ENCODE measurements at regions not wholly inside any gene's neighbourhood (a gene's known extent, or its start where the extent isn't known, plus 50 kb on each side); places are given as distances from the start of the nearest gene placed in this dataset.

DNA sequence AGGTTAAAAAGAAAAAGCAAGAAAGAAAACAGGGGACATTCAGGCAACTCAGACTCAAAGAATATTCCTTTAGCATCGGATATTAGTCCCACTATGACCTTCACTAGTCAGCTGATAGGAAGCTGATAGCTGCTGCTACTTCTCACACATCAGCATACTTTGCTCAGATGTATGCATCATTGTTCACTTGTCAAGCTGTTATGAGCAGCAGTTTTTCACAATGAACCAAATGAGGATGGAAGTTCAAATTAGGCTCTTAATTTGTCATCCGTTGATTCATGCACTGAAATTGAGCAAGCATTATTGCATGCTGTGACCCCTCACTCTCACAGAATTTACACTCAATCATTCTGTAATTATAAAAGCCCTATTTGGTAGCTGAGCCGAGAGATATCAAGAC lies 257.7 kb downstream of the SNX13 start:
- Histone ChIP-seq H3K27ac (no peak overlapping the region), H3K4me3 (no peak overlapping the region), H3K9me3 (no peaks in the 10 kb centered on the region), H3K27me3 (no peaks in the 10 kb centered on the region), H3K4me1 (peaks cover 3 to 4% of the 10 kb centered on the region in 2 donors), H3K36me3 (no peaks in the 10 kb centered on the region)
- intact Hi-C loops (cut with DNase I; ENCODE audit: low total_unique reads) (no loop called here), in situ Hi-C loops (cut with MboI; ENCODE audit: low sequenced_read_pairs in 4 of 4) (loop anchor here in 2 of 4 donors (25.0 kb wide), 1 partner anchor 655 kb away; no protein-coding TSS in a partner anchor)
- ATAC-seq = no peak
- no peak for DNase-seq
- TF ChIP-seq POLR2A (IDR thresholded peaks at IDR 0.05) = no peak
- TF ChIP-seq, protein P1, sequence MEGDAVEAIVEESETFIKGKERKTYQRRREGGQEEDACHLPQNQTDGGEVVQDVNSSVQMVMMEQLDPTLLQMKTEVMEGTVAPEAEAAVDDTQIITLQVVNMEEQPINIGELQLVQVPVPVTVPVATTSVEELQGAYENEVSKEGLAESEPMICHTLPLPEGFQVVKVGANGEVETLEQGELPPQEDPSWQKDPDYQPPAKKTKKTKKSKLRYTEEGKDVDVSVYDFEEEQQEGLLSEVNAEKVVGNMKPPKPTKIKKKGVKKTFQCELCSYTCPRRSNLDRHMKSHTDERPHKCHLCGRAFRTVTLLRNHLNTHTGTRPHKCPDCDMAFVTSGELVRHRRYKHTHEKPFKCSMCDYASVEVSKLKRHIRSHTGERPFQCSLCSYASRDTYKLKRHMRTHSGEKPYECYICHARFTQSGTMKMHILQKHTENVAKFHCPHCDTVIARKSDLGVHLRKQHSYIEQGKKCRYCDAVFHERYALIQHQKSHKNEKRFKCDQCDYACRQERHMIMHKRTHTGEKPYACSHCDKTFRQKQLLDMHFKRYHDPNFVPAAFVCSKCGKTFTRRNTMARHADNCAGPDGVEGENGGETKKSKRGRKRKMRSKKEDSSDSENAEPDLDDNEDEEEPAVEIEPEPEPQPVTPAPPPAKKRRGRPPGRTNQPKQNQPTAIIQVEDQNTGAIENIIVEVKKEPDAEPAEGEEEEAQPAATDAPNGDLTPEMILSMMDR (IDR thresholded peaks at IDR 0.05 in 4 of 5, conservative IDR thresholded peaks at IDR 0.05 in 1 of 5) = no peak

DNA sequence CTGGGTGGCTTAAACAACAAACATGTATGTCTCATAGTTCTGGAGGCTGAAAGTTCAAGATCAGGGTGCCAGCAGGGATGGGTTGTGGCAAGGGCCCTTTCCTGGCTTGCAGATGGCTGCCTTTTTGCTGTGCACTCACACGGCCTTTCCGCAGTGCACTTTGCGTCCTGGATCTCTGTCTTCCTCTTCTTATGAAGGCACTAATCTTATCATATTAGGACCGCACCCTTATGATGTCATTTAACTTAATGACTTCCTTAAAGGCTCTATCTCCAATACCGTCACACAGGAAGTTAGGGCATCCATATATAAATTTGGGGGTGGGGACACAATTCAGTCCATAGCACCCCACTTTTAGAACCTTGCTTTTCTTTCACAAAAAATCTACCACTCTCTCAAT lies 255.2 kb downstream of the SNX13 start:
- Histone ChIP-seq H3K27me3 (no peaks in the 10 kb centered on the region), H3K27ac (no peak overlapping the region), H3K4me3 (no peak overlapping the region), H3K4me1 (peaks cover 3 to 4% of the 10 kb centered on the region in 2 donors), H3K9me3 (no peaks in the 10 kb centered on the region), H3K36me3 (no peaks in the 10 kb centered on the region)
- DNase-seq (no peak), ATAC-seq (no peak)
- no peak for TF ChIP-seq POLR2A (IDR thresholded peaks at IDR 0.05)
- TF ChIP-seq, protein P1 (IDR thresholded peaks at IDR 0.05 in 4 of 5, conservative IDR thresholded peaks at IDR 0.05 in 1 of 5) = no peak
- in situ Hi-C loops (cut with MboI; ENCODE audit: low sequenced_read_pairs in 4 of 4) = loop anchor here in 2 of 4 donors (25.0 kb wide), 1 partner anchor 652 kb away; no protein-coding TSS in a partner anchor
- intact Hi-C loops (cut with DNase I; ENCODE audit: low total_unique reads) = no loop called here

DNA sequence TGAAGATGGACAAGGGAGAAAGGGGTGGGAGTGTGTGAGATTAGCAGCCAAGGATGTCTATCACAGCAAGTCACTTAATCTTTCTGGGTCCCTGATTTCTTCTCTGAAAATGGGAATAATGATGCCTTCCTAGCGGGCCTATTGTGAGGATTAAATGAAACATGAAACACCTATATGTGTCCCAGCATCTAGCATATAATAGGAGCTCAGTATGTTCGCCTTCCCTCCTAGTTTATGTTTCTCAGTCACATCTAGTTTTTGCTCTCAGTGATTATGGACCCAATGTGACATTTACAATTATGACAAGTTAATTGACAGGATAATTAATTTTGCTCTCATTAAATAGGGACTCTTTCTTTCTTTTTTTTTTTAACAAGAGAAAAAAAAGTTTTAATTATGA lies 252.9 kb downstream of the SNX13 start:
- Histone ChIP-seq H3K27me3 (no peaks in the 10 kb centered on the region), H3K4me3 (no peak overlapping the region), H3K4me1 (no peaks in the 10 kb centered on the region), H3K9me3 (no peaks in the 10 kb centered on the region), H3K36me3 (no peaks in the 10 kb centered on the region), H3K27ac (no peak overlapping the region)
- TF ChIP-seq, protein P1 (IDR thresholded peaks at IDR 0.05 in 4 of 5, conservative IDR thresholded peaks at IDR 0.05 in 1 of 5) = no peak
- no peak for TF ChIP-seq POLR2A (IDR thresholded peaks at IDR 0.05)
- ATAC-seq = no peak
- intact Hi-C loops (cut with DNase I; ENCODE audit: low total_unique reads) (no loop called here), in situ Hi-C loops (cut with MboI; ENCODE audit: low sequenced_read_pairs in 4 of 4) (loop anchor here in 2 of 4 donors (25.0 kb wide), 1 partner anchor 650 kb away; no protein-coding TSS in a partner anchor)
- no peak for DNase-seq

DNA sequence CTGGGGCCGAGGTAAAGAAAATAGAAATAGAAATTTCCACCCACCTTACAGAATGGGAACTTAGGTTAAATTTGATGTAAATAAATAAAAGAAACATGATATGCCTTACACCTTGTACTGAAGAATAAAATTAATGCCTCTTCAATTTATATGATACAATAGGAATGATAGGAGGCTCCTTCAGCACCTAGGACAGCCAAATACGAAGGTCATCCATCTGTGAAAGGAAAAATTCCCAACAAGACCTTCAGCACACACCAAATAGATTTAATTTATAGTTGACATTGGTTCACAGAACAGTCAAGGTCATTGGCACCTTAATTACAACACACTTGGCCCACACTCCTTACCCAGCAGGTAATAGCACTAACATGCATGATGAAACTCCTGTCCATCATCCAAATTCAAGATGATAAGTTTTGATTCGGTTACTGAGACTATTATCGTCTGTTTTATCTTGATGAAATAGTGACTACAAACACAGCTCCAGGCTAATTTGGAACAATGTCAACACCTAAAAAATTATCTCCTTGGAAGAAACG lies 250.9 kb downstream of the SNX13 start:
- Histone ChIP-seq H3K27ac (no peak overlapping the region), H3K27me3 (no peaks in the 10 kb centered on the region), H3K36me3 (no peaks in the 10 kb centered on the region), H3K4me1 (no peaks in the 10 kb centered on the region), H3K4me3 (no peak overlapping the region), H3K9me3 (no peaks in the 10 kb centered on the region)
- intact Hi-C loops (cut with DNase I; ENCODE audit: low total_unique reads) = no loop called here
- in situ Hi-C loops (cut with MboI; ENCODE audit: low sequenced_read_pairs in 4 of 4) = loop anchor here in 2 of 4 donors (25.0 kb wide), 1 partner anchor 648 kb away; no protein-coding TSS in a partner anchor
- no peak for DNase-seq
- TF ChIP-seq POLR2A (IDR thresholded peaks at IDR 0.05) = no peak
- TF ChIP-seq, protein P1 (IDR thresholded peaks at IDR 0.05 in 4 of 5, conservative IDR thresholded peaks at IDR 0.05 in 1 of 5) = no peak
- ATAC-seq = no peak

DNA sequence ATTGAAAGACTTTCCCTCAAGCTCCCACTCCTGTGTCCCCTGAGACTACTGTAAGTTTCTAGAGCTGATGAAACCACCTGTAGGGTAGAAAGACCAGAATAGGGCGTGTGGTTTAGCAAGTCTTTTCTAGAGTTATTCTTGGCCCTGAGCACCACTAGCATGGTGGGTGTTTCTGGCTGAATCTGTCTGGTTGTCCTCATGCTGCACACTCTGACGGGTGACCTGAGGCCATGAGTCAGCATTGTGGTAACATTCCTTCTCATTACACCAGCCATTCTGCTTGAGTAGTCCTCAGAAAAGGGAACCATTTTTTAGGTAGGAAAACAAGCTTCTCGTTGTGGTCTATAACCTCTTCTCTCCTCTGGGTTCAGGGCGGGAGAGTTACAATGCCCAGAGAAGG lies 250.3 kb downstream of the SNX13 start:
- DNase-seq (no peak), ATAC-seq (no peak)
- Histone ChIP-seq H3K4me3 (no peak overlapping the region), H3K36me3 (no peaks in the 10 kb centered on the region), H3K27ac (no peak overlapping the region), H3K27me3 (no peaks in the 10 kb centered on the region), H3K4me1 (no peaks in the 10 kb centered on the region), H3K9me3 (no peaks in the 10 kb centered on the region)
- TF ChIP-seq, protein P1 (IDR thresholded peaks at IDR 0.05 in 4 of 5, conservative IDR thresholded peaks at IDR 0.05 in 1 of 5) = no peak
- no peak for TF ChIP-seq POLR2A (IDR thresholded peaks at IDR 0.05)
- in situ Hi-C loops (cut with MboI; ENCODE audit: low sequenced_read_pairs in 4 of 4) = loop anchor here in 2 of 4 donors (25.0 kb wide), 1 partner anchor 647 kb away; no protein-coding TSS in a partner anchor
- intact Hi-C loops (cut with DNase I; ENCODE audit: low total_unique reads) = no loop called here
